CD4-positive, alpha-beta T cell treated with Interleukin-1 beta for 1 hour (primary cell): ENCODE measurements at regions not wholly inside any gene's neighbourhood (a gene's known extent, or its start where the extent isn't known, plus 50 kb on each side); places are given as distances from the start of the nearest gene placed in this dataset.
"Not testable (repeated sequence)": the region's sequence is repeated elsewhere in the genome, so short reads cannot be mapped to it uniquely, and the experiment has no call there.

Experiments used
- DNase-seq, 2 donors: peaks; one replicate each; pipeline ENCODE4 v3.0.0-alpha.2; 2020 to 2022

- no peak for DNase-seq
These were observed 94.5 kb upstream of the F13A1 start for GRCh38 chr6:6414931-6415330.

DNA sequence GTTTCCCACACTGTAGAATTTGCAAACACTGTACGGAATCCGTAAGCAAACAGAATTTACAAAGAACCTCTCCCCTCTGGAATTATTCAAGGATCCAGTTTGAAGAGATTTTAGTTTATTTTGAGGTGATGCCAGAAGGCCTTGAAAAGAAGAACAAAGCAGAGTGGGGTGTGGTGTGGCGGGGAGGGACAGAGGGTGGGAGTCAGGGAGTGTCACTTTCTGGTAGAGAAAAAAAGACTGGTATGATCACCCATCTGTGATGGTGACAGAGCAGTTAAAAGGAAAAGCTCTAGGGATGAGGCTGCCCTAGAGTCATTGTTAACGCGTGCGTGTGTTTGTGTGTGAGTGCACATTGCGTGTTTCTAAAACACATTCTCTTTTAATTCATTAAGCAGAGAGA lies 97.0 kb upstream of the F13A1 start:
- DNase-seq, result no peak

GRCh38 chr6:6418421-6418820 lies 98.0 kb upstream of the F13A1 start:
- no peak for DNase-seq

DNA sequence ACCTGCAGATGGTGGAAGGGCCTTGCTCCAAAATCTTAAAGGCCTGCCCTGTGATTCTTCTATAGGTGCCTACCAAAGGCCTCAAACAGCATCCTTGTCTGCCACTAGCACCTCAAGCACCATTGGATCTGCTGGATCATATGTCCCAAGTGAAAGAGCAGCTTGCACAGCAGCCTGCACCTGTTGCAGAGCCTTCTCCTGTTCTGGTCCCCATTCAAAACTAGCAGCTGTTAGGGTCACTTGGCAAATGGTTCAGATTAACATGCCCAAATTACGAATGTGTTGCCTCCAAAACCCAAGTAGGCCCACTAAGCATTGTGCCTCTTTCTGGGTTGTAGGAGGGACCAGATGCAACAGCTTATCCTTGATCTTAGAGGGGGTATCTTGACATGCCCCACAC lies 99.6 kb upstream of the F13A1 start:
- DNase-seq, result no peak

GRCh38 chr6:6434151-6434550 lies 113.7 kb upstream of the F13A1 start:
- no peak for DNase-seq

DNA sequence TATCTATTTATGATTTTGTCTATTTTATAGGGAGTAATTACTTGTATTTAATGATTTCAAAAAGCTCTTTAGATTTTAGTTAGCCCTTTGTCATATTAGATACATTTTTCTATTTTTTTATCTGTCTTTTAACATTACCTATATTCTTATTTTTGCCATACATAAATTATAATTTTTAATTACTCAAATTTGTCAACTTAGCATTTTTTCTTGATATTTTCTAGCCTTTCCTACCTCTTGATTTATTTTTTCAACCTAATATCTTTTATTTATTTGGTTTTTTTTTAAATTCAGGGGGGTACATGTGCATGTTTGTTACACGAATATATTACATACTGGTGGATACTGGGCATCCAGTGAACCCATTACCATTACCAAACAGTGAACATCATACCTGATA lies 114.3 kb upstream of the F13A1 start:
- no peak for DNase-seq

DNA sequence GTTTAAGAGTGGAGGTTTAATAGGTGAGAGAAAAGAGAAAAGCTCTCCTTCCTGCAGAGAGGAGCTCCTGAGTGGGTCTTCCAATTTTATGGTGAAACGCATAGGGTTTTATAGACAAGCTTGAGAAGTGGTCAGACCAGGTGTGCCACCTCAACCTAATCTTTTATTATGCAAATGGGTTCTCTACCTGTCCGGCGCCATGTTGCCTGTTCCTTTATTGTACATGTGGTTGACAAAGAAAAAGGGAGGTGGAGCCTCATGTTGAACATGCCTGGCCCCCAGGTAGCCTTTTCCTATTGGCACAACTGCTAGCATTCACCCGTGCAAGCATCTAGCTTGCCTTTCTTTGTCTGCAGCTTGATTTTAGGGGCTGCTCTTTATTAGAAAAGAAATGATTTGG lies 115.9 kb upstream of the F13A1 start:
- no peak for DNase-seq

DNA sequence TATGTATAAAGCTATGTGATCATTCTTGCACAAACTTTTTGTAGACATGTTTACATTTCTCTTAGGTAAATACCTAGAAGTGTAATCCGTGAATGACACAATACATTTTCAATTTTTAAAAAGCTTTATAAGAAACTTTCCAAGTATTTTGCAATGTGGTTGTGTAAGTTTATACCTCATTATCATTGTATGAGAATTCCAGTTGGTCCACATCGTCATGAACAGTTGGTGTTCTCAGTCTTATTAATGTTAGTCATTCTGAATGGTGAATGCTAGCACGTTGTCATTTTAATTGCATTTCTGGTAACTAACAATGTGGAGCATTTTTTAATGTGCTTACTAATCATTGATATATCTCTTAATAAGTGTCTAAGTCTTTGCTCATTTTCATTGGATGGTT lies 116.5 kb upstream of the F13A1 start:
- DNase-seq, result no peak

DNA sequence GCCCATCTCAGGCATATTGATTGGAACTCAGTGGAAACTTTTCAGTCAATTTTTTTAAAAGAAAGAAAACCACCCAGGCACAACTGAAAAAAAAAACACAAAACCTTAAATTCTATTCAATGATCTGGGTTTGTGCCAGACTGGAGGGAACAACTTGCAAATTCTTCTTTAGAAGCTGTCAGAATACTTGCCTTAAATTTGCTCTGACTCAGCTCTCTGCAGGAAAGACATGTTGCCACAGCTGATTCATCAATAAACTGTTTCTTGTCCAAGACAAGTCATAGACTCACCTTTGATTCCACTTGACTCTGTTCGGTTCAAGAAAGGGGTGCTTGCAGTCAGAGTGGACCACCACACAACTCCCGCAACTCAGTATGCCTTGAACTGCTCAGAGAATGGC lies 117.8 kb upstream of the F13A1 start:
- DNase-seq, result no peak

- no peak for DNase-seq
These were observed 119.3 kb upstream of the F13A1 start for GRCh38 chr6:6439778-6440177.

DNA sequence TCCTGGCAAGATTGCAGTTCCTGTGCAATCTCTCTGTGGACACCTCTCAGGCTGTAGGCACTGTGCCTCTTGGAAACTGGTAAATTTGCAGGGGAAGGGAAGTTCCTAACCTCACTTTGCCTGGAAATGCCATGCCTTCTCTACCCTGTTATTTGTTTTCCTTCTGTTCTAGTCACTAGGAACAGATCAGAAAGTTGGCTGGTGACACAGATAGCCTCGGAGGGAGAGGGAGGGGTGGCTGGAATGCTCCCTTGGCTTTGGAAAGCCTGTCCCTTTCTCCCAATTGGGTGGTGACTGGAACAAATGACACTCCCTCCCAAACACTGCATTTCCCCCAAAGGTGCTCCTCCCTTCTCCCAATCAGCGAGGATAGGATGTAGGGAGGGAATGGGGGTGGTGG lies 131.5 kb upstream of the F13A1 start:
- no peak for DNase-seq

GRCh38 chr6:6453186-6453585 lies 132.7 kb upstream of the F13A1 start:
- DNase-seq, result no peak

DNA sequence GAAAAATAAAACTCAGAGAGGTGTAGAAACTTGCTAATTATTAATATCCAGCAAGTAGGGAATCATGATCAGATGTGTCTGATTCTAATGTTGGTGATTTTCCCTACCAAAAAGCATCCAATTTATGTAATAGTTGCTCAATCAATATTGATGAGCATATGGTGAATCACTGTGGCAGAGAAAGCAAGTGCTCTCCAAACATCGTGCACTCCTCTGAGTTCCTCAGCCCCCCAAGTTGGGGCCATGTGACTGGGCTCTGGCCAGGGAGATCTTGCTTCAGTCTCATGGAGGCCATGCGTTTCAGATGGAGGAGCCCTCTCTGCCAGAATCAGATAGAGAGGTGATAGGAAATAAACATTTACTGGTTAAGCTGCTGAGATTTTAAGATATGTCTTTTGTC lies 133.2 kb upstream of the LY86 start:
- DNase-seq, result no peak

GRCh38 chr6:6458172-6458571 lies 130.3 kb upstream of the LY86 start:
- DNase-seq, result no peak

GRCh38 chr6:6459963-6460362 lies 128.6 kb upstream of the LY86 start:
- DNase-seq, result not testable (repeated sequence)

GRCh38 chr6:6460416-6460815 lies 128.1 kb upstream of the LY86 start:
- no peak for DNase-seq

- no peak for DNase-seq
These were observed 127.4 kb upstream of the LY86 start for GRCh38 chr6:6461138-6461537.

- DNase-seq, result no peak
These were observed 121.4 kb upstream of the LY86 start for GRCh38 chr6:6466967-6467761.

DNA sequence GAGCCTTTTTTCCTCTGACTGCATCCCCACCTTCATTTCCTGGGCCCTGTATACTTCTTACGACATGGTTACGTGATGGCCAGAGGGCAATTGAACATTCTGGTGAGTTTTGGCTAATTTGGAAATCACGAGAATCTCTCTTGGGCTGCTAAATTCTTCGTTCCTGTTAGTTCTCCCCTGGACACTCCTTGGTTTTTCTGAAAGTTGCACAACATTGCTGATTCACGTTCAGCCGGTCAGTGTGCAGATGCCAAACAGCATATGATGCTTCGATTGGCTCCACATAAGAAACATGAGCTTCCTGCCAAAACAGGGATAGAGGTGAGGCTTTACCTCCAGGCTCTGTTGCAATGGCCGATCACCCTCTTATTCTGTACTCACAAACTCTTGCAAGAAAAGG lies 119.4 kb upstream of the LY86 start:
- DNase-seq, result peak in 1 of 2 donors; percentile 7

DNA sequence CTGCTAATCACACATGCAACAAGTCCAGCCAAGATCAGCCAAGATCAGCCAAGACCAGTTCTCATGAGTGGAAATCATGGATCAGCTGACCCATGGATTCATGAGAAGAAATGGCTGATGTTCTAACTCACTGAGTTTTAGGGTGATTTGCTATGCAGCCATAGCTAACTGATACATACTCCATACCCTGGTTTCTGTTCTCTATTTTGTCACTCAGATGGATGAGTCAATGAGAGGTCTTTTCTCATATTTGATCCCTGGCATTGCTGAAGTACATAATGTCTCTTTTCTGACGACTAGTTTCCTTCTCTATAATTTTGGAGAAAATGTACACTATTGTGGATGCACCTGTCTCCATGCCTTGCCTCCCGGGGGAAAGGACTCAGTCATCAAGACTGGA lies 118.4 kb upstream of the LY86 start:
- DNase-seq, result no peak

DNA sequence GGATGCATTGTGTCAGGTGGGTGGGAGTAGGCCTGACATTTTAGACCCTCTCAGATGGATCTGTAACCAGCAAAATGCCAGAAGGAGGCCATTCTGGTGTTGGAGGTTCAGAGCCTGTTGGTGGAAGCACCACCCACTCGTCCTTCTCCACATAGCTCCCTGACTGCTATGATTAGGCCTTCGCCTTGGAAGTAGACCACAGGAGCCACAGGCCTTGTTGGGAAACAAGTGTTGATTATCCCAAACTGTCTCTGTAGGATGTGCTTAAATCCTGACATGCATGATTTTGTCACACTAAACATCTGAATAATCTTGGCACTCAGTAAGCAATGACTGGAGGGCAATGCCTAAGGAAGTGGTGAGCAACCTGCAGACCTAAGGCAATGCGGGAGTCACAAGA lies 117.2 kb upstream of the LY86 start:
- DNase-seq, result no peak

GRCh38 chr6:6474170-6474920 lies 114.2 kb upstream of the LY86 start:
- no peak for DNase-seq

DNA sequence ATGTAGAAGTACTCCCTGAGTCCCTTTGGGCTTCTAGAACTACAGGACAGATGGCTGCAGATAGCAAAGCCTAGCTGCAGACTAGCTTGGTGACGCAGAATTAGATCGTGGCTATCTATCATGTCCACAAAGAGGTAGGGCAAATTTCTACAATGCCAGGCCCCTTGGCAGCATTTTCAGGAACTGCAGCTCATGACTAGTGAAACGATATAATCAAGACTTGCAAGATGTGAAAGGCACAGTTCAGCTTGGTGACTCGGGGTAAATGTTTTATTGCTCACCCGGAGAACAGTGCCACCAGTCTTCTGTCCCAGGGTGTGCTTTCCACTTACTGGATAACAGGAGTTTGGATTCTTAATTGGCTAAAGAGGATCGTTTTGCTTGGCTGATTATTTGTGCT lies 108.7 kb upstream of the LY86 start:
- no peak for DNase-seq

- no peak for DNase-seq
These were observed 106.3 kb upstream of the LY86 start for GRCh38 chr6:6482256-6482655.

GRCh38 chr6:6483168-6483567 lies 105.4 kb upstream of the LY86 start:
- no peak for DNase-seq
